ENCODE measurements at regions not wholly inside any gene's neighbourhood (a gene's known extent, or its start where the extent isn't known, plus 50 kb on each side); places are given as distances from the start of the nearest gene placed in this dataset.

GRCh38 chr9:129552064-129552463, 68.8 kb downstream of the C9orf50 start:
- no peaks in the 10 kb centered on the region for H3K27me3 ChIP-seq (ENCODE audit: control insufficient read depth in 4 of 4, insufficient read depth in 4 of 4, low read length in 3 of 4)
- TF ChIP-seq ATF3 (IDR thresholded peaks at IDR 0.05) (no peak), RXRA (IDR thresholded peaks at IDR 0.05) (no peak), NR2F2 (IDR thresholded peaks at IDR 0.05) (no peak), JUND (IDR thresholded peaks at IDR 0.05) (no peak), HNF4G (IDR thresholded peaks at IDR 0.05) (no peak), MAX (IDR thresholded peaks at IDR 0.05) (no peak), TAF1 (conservative IDR thresholded peaks at IDR 0.05) (no peak), CTCF (IDR thresholded peaks at IDR 0.05; ENCODE audit: low read depth, low read length, missing input control) (no peak), GABPA (IDR thresholded peaks at IDR 0.05 in 1 of 2, conservative IDR thresholded peaks at IDR 0.05 in 1 of 2) (no peak), ZBTB33 (IDR thresholded peaks at IDR 0.05) (no peak), RAD21 (IDR thresholded peaks at IDR 0.05) (no peak), EGR1 (IDR thresholded peaks at IDR 0.05; ENCODE audit: low read depth in 2 of 2) (no peak), REST (IDR thresholded peaks at IDR 0.05) (no peak)
- no peaks in the 10 kb centered on the region for H3K9me3 ChIP-seq (ENCODE audit: control insufficient read depth in 4 of 4, low read length in 3 of 4)
- H3K4me1 ChIP-seq (ENCODE audit: control insufficient read depth in 4 of 4, insufficient read depth in 4 of 4, low read length in 3 of 4): peaks cover 6 to 33% (median 17%) of the 10 kb centered on the region in 4 donors
- H3K36me3 ChIP-seq (ENCODE audit: control insufficient read depth in 4 of 4, insufficient read depth in 3 of 4, low read depth in 1 of 4, low read length in 3 of 4): no peaks in the 10 kb centered on the region
- WGBS: 87% methylated on average over 6 of the region's 6 CpGs
- no peak overlapping the region for H3K9ac ChIP-seq (ENCODE audit: low read depth in 1 of 2, low read length in 2 of 2)
- no peak overlapping the region for H3K27ac ChIP-seq (ENCODE audit: low read depth in 1 of 2, low read length in 2 of 2)
- DNase-seq (ENCODE audit: low spot score): no peak
- no peak overlapping the region for H3K4me3 ChIP-seq (ENCODE audit: low read depth in 1 of 3, low read length in 3 of 3)

GRCh38 chr9:129551393-129551973, 69.4 kb downstream of the C9orf50 start:
- Histone ChIP-seq H3K4me1 (ENCODE audit: control insufficient read depth in 4 of 4, insufficient read depth in 4 of 4, low read length in 3 of 4) (peaks cover 4 to 29% (median 15%) of the 10 kb centered on the region in 4 donors), H3K4me3 (ENCODE audit: low read depth in 1 of 3, low read length in 3 of 3) (no peak overlapping the region), H3K9ac (ENCODE audit: low read depth in 1 of 2, low read length in 2 of 2) (no peak overlapping the region), H3K27ac (ENCODE audit: low read depth in 1 of 2, low read length in 2 of 2) (no peak overlapping the region), H3K9me3 (ENCODE audit: control insufficient read depth in 4 of 4, low read length in 3 of 4) (no peaks in the 10 kb centered on the region), H3K36me3 (ENCODE audit: control insufficient read depth in 4 of 4, insufficient read depth in 3 of 4, low read depth in 1 of 4, low read length in 3 of 4) (no peaks in the 10 kb centered on the region), H3K27me3 (ENCODE audit: control insufficient read depth in 4 of 4, insufficient read depth in 4 of 4, low read length in 3 of 4) (no peaks in the 10 kb centered on the region)
- WGBS: 80% methylated on average over 3 of the region's 3 CpGs
- DNase-seq (ENCODE audit: low spot score): no peak
- TF ChIP-seq RAD21 (IDR thresholded peaks at IDR 0.05) (no peak), FOXA2 (IDR thresholded peaks at IDR 0.05) (no peak), SP1 (IDR thresholded peaks at IDR 0.05) (no peak), HNF4G (IDR thresholded peaks at IDR 0.05) (no peak), GABPA (IDR thresholded peaks at IDR 0.05 in 1 of 2, conservative IDR thresholded peaks at IDR 0.05 in 1 of 2) (no peak), REST (IDR thresholded peaks at IDR 0.05) (no peak), ZBTB33 (IDR thresholded peaks at IDR 0.05) (no peak), HNF4A (conservative IDR thresholded peaks at IDR 0.05) (no peak), JUND (IDR thresholded peaks at IDR 0.05) (no peak), TAF1 (conservative IDR thresholded peaks at IDR 0.05) (no peak)
